ENCODE measurements at regions not wholly inside any gene's neighbourhood (a gene's known extent, or its start where the extent isn't known, plus 50 kb on each side); places are given as distances from the start of the nearest gene placed in this dataset.

GRCh38 chrX:120753413-120754251 lies 122.0 kb downstream of the CT47B1 start:
- no peak for TF ChIP-seq CTCF (IDR thresholded peaks at IDR 0.05)
- no peak for TF ChIP-seq POLR2A (IDR thresholded peaks at IDR 0.05)

All from esophagus squamous epithelium (tissue), 4 donors.